HUES48 (cell line): ENCODE measurements at regions not wholly inside any gene's neighbourhood (a gene's known extent, or its start where the extent isn't known, plus 50 kb on each side); places are given as distances from the start of the nearest gene placed in this dataset.
A peak's percentile ranks its signal among the peaks of the same experiment; 100 is the strongest.

ENCODE experiments used
- H3K27ac ChIP-seq: one replicate; pipeline ENCODE4 v1.7.0; 2013; ENCODE audit warnings: low read depth, low read length, inconsistent platforms
- H3K27me3 ChIP-seq: 2 replicates; pipeline ENCODE4 v1.6.1; 2013; ENCODE audit warnings: mild to moderate bottlenecking, low read length; ENCODE audit not compliant: control insufficient read depth, insufficient read depth
- H3K36me3 ChIP-seq: 2 replicates; pipeline ENCODE4 v1.6.1; 2013; ENCODE audit warnings: low read length; ENCODE audit not compliant: control insufficient read depth, insufficient read depth
- H3K4me1 ChIP-seq: 2 replicates; pipeline ENCODE4 v1.6.1; 2013; ENCODE audit warnings: mild to moderate bottlenecking, low read length; ENCODE audit not compliant: control insufficient read depth, insufficient read depth
- H3K4me3 ChIP-seq: 2 replicates; pipeline ENCODE4 v1.5.1; 2013; ENCODE audit warnings: mild to moderate bottlenecking, low read depth, low read length
- H3K9ac ChIP-seq: 2 replicates; pipeline ENCODE4 v1.6.1; 2013; ENCODE audit warnings: mild to moderate bottlenecking, low read depth, low read length, moderate library complexity
- H3K9me3 ChIP-seq: 2 replicates; pipeline ENCODE4 v1.6.1; 2013; ENCODE audit warnings: low read length; ENCODE audit not compliant: control insufficient read depth, insufficient read depth

GRCh38 chr12:126232711-126233110 lies 1167.5 kb downstream of the AACS start:
- H3K27ac ChIP-seq: peak overlapping the region; percentile 94
- no peak overlapping the region for H3K4me3 ChIP-seq
- no peaks in the 10 kb centered on the region for H3K9me3 ChIP-seq
- peaks cover 19% of the 10 kb centered on the region for H3K4me1 ChIP-seq
- no peak overlapping the region for H3K9ac ChIP-seq
- H3K27me3 ChIP-seq: no peaks in the 10 kb centered on the region
- H3K36me3 ChIP-seq: no peaks in the 10 kb centered on the region

- H3K36me3 ChIP-seq: no peaks in the 10 kb centered on the region
- no peak overlapping the region for H3K9ac ChIP-seq
- H3K9me3 ChIP-seq: no peaks in the 10 kb centered on the region
- no peaks in the 10 kb centered on the region for H3K27me3 ChIP-seq
- peak overlapping the region; percentile 94 for H3K27ac ChIP-seq
- H3K4me3 ChIP-seq: 0 out of 2 replicates have a peak overlapping the region, but pooled peaks have one; percentile 22
- peaks cover 19% of the 10 kb centered on the region for H3K4me1 ChIP-seq
These were observed 1168.4 kb downstream of the AACS start for GRCh38 chr12:126233625-126234024.

- H3K9ac ChIP-seq: no peak overlapping the region
- H3K4me1 ChIP-seq: peaks cover 27% of the 10 kb centered on the region
- no peaks in the 10 kb centered on the region for H3K9me3 ChIP-seq
- no peaks in the 10 kb centered on the region for H3K36me3 ChIP-seq
- no peak overlapping the region for H3K27ac ChIP-seq
- H3K4me3 ChIP-seq: no peak overlapping the region
- H3K27me3 ChIP-seq: no peaks in the 10 kb centered on the region
These were observed 1178.7 kb downstream of the AACS start for GRCh38 chr12:126243814-126244440.

- no peaks in the 10 kb centered on the region for H3K27me3 ChIP-seq
- H3K9ac ChIP-seq: no peak overlapping the region
- no peak overlapping the region for H3K27ac ChIP-seq
- peaks cover 19% of the 10 kb centered on the region for H3K4me1 ChIP-seq
- no peak overlapping the region for H3K4me3 ChIP-seq
- H3K9me3 ChIP-seq: no peaks in the 10 kb centered on the region
- no peaks in the 10 kb centered on the region for H3K36me3 ChIP-seq
These were observed 1182.7 kb downstream of the AACS start for GRCh38 chr12:126247936-126248335.

GRCh38 chr12:126248871-126249403 lies 1183.7 kb downstream of the AACS start:
- no peaks in the 10 kb centered on the region for H3K27me3 ChIP-seq
- H3K4me1 ChIP-seq: peaks cover 9% of the 10 kb centered on the region
- no peak overlapping the region for H3K27ac ChIP-seq
- H3K36me3 ChIP-seq: no peaks in the 10 kb centered on the region
- no peak overlapping the region for H3K4me3 ChIP-seq
- no peaks in the 10 kb centered on the region for H3K9me3 ChIP-seq
- no peak overlapping the region for H3K9ac ChIP-seq

- H3K9ac ChIP-seq: no peak overlapping the region
- no peaks in the 10 kb centered on the region for H3K9me3 ChIP-seq
- no peaks in the 10 kb centered on the region for H3K27me3 ChIP-seq
- H3K27ac ChIP-seq: no peak overlapping the region
- H3K4me1 ChIP-seq: no peaks in the 10 kb centered on the region
- H3K4me3 ChIP-seq: no peak overlapping the region
- H3K36me3 ChIP-seq: no peaks in the 10 kb centered on the region
These were observed 1193.0 kb downstream of the AACS start for GRCh38 chr12:126258190-126258589.

GRCh38 chr12:126262829-126263228 lies 1197.6 kb downstream of the AACS start:
- Histone ChIP-seq H3K36me3 (no peaks in the 10 kb centered on the region), H3K27me3 (no peaks in the 10 kb centered on the region), H3K9ac (no peak overlapping the region), H3K4me3 (no peak overlapping the region), H3K4me1 (no peaks in the 10 kb centered on the region), H3K27ac (no peak overlapping the region), H3K9me3 (no peaks in the 10 kb centered on the region)

GRCh38 chr12:126268222-126268621 lies 1203.0 kb downstream of the AACS start:
- Histone ChIP-seq H3K27me3 (no peaks in the 10 kb centered on the region), H3K4me1 (no peaks in the 10 kb centered on the region), H3K9me3 (no peaks in the 10 kb centered on the region), H3K9ac (no peak overlapping the region), H3K4me3 (no peak overlapping the region), H3K36me3 (no peaks in the 10 kb centered on the region), H3K27ac (no peak overlapping the region)

GRCh38 chr12:126271159-126271558 lies 1205.9 kb downstream of the AACS start:
- Histone ChIP-seq H3K4me3 (no peak overlapping the region), H3K4me1 (no peaks in the 10 kb centered on the region), H3K27me3 (no peaks in the 10 kb centered on the region), H3K27ac (no peak overlapping the region), H3K9me3 (no peaks in the 10 kb centered on the region), H3K9ac (no peak overlapping the region), H3K36me3 (no peaks in the 10 kb centered on the region)

GRCh38 chr12:126282691-126283090 lies 1217.5 kb downstream of the AACS start:
- no peaks in the 10 kb centered on the region for H3K9me3 ChIP-seq
- no peak overlapping the region for H3K4me3 ChIP-seq

GRCh38 chr12:126286203-126286602 lies 1221.0 kb downstream of the AACS start:
- H3K9me3 ChIP-seq: peaks cover 5% of the 10 kb centered on the region; the same call in 1 of the 2 replicates
- no peaks in the 10 kb centered on the region for H3K36me3 ChIP-seq
- H3K27me3 ChIP-seq: no peaks in the 10 kb centered on the region
- H3K4me3 ChIP-seq: no peak overlapping the region
- no peak overlapping the region for H3K27ac ChIP-seq
- no peak overlapping the region for H3K9ac ChIP-seq
- H3K4me1 ChIP-seq: no peaks in the 10 kb centered on the region

More at GRCh38 chr12:126282691-126283090, 1217.5 kb downstream of the AACS start:
- no peak overlapping the region for H3K27ac ChIP-seq
- H3K36me3 ChIP-seq: no peaks in the 10 kb centered on the region
- H3K9ac ChIP-seq: no peak overlapping the region
- no peaks in the 10 kb centered on the region for H3K27me3 ChIP-seq
- H3K4me1 ChIP-seq: no peaks in the 10 kb centered on the region
